ENCODE measurements at regions not wholly inside any gene's neighbourhood (a gene's known extent, or its start where the extent isn't known, plus 50 kb on each side); places are given as distances from the start of the nearest gene placed in this dataset.

- H3K79me2 ChIP-seq (ENCODE audit: insufficient read depth), result no peaks in the 10 kb centered on the region
- no peak overlapping the region for H3K4me2 ChIP-seq (ENCODE audit: unreplicated experiment)
- no peak for TF ChIP-seq EZH2 (IDR thresholded peaks at IDR 0.05; ENCODE audit: insufficient read depth, poor library complexity, severe bottlenecking)
- no peak for TF ChIP-seq EZH2phosphoT487 (IDR thresholded peaks at IDR 0.05; ENCODE audit: insufficient read depth, low read depth)
- H4K20me1 ChIP-seq (ENCODE audit: insufficient read depth), result no peaks in the 10 kb centered on the region
- H3F3A ChIP-seq (ENCODE audit: insufficient read depth), result peaks cover 1% of the 10 kb centered on the region; the same call in 1 of the 2 replicates
- peaks cover 55% of the 10 kb centered on the region for H3K27me3 ChIP-seq (replicated peaks; ENCODE audit: insufficient read depth)
- H3K9me3 ChIP-seq (ENCODE audit: low read depth), result no peaks in the 10 kb centered on the region
- H3K9ac ChIP-seq, result no peak overlapping the region
- WGBS, 2 experiments (ENCODE audit: low coverage in 1 of 2, low lambda C conversion rate in 2 of 2, missing lambda C conversion rate in 2 of 2), result 43 to 46% methylated on average over 3 of the region's 3 CpGs
- H3K36me3 ChIP-seq (ENCODE audit: low read depth), result no peaks in the 10 kb centered on the region
- DNase-seq, result no peak
- no peak overlapping the region for H3K27ac ChIP-seq
- in situ Hi-C loops (cut with MboI), result no loop called here
- H2AFZ ChIP-seq, result no peak overlapping the region
- H3K9me2 ChIP-seq (ENCODE audit: insufficient read depth), result no peaks in the 10 kb centered on the region
- H3K4me3 ChIP-seq, result no peak overlapping the region
- H3K4me1 ChIP-seq (ENCODE audit: insufficient read depth), result peaks cover under 1% of the 10 kb centered on the region; the same call in 1 of the 2 replicates
Observed at GRCh38 chr14:22422238-22422637, 166.8 kb downstream of the DAD1 start.

DNA sequence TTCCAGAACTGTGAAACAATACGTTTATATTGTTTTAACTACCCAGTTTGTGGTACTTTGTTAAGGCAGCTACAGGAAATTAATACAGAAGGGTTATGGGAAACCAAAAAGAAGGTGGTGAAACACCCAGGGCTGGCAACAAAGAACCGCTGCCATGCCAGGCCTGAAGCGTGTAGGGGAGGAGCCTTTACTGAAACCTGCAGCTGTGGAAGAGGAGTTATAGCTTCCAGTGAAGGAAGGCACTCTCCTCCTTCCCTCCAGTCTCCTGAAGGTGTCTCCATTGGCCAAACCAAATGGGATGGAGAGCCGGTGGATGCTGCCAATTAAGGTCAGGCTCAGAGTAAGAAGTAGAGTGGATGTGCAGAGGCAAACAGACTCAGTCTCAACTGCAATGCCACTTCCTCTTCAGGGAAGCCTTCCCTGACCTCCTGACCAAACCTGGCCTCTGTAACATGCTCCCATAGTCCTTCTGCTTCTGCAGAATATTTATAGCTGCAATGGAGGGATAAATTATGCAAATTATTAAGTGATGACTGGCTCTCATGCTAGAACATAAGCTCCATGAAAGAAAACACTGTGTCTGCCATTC is 168.3 kb downstream of the DAD1 start:
- H3K36me3 ChIP-seq (ENCODE audit: low read depth), result no peaks in the 10 kb centered on the region
- no peak overlapping the region for H3K4me3 ChIP-seq
- H3F3A ChIP-seq (ENCODE audit: insufficient read depth), result no peaks in the 10 kb centered on the region
- in situ Hi-C loops (cut with MboI), result no loop called here
- no peak for DNase-seq
- H3K4me2 ChIP-seq (ENCODE audit: unreplicated experiment), result no peak overlapping the region
- H3K4me1 ChIP-seq (ENCODE audit: insufficient read depth), result no peaks in the 10 kb centered on the region
- TF ChIP-seq EZH2 (IDR thresholded peaks at IDR 0.05; ENCODE audit: insufficient read depth, poor library complexity, severe bottlenecking) (no peak), EZH2phosphoT487 (IDR thresholded peaks at IDR 0.05; ENCODE audit: insufficient read depth, low read depth) (no peak)
- H3K27me3 ChIP-seq (replicated peaks; ENCODE audit: insufficient read depth), result peaks cover 52% of the 10 kb centered on the region
- H3K9ac ChIP-seq, result no peak overlapping the region
- H2AFZ ChIP-seq, result no peak overlapping the region
- no peaks in the 10 kb centered on the region for H3K79me2 ChIP-seq (ENCODE audit: insufficient read depth)
- H4K20me1 ChIP-seq (ENCODE audit: insufficient read depth), result no peaks in the 10 kb centered on the region
- no peaks in the 10 kb centered on the region for H3K9me2 ChIP-seq (ENCODE audit: insufficient read depth)
- H3K9me3 ChIP-seq (ENCODE audit: low read depth), result no peaks in the 10 kb centered on the region
- H3K27ac ChIP-seq, result no peak overlapping the region
- 37 to 47% methylated on average over 4 of the region's 4 CpGs for WGBS, 2 experiments (ENCODE audit: low coverage in 1 of 2, low lambda C conversion rate in 2 of 2, missing lambda C conversion rate in 2 of 2)

DNA sequence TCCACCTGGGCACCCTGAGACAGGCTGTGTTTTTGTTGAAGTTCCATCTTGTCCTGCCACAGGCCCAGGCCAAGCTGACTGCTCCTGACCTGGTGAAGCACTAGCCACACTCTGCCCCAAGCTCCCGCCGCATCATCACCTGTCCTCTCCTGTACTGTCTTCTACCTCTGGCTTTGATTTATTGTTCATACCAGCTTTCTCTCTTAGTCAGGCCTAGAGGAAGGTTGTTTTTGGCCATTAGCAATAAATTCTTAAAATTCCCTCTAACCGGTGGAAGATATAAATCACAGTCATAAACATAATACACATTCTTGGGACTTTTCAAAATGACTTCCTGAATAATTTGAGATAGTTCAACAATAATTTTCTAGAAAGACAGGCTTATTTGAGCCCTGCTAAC is 169.4 kb downstream of the DAD1 start:
- peaks cover 43% of the 10 kb centered on the region for H3K27me3 ChIP-seq (replicated peaks; ENCODE audit: insufficient read depth)
- DNase-seq, result no peak
- in situ Hi-C loops (cut with MboI), result no loop called here
- no peak overlapping the region for H3K27ac ChIP-seq
- 79 to 91% methylated on average over 3 of the region's 3 CpGs for WGBS, 2 experiments (ENCODE audit: low coverage in 1 of 2, low lambda C conversion rate in 2 of 2, missing lambda C conversion rate in 2 of 2)
- H3K9me3 ChIP-seq (ENCODE audit: low read depth), result no peaks in the 10 kb centered on the region
- H3K4me1 ChIP-seq (ENCODE audit: insufficient read depth), result no peaks in the 10 kb centered on the region
- TF ChIP-seq EZH2phosphoT487 (IDR thresholded peaks at IDR 0.05; ENCODE audit: insufficient read depth, low read depth) (no peak), EZH2 (IDR thresholded peaks at IDR 0.05; ENCODE audit: insufficient read depth, poor library complexity, severe bottlenecking) (no peak)
- no peak overlapping the region for H3K4me2 ChIP-seq (ENCODE audit: unreplicated experiment)
- H3K79me2 ChIP-seq (ENCODE audit: insufficient read depth), result no peaks in the 10 kb centered on the region
- no peak overlapping the region for H3K9ac ChIP-seq
- H4K20me1 ChIP-seq (ENCODE audit: insufficient read depth), result no peaks in the 10 kb centered on the region
- no peaks in the 10 kb centered on the region for H3K36me3 ChIP-seq (ENCODE audit: low read depth)
- no peaks in the 10 kb centered on the region for H3K9me2 ChIP-seq (ENCODE audit: insufficient read depth)
- H3K4me3 ChIP-seq, result no peak overlapping the region
- no peak overlapping the region for H2AFZ ChIP-seq
- no peaks in the 10 kb centered on the region for H3F3A ChIP-seq (ENCODE audit: insufficient read depth)

DNA sequence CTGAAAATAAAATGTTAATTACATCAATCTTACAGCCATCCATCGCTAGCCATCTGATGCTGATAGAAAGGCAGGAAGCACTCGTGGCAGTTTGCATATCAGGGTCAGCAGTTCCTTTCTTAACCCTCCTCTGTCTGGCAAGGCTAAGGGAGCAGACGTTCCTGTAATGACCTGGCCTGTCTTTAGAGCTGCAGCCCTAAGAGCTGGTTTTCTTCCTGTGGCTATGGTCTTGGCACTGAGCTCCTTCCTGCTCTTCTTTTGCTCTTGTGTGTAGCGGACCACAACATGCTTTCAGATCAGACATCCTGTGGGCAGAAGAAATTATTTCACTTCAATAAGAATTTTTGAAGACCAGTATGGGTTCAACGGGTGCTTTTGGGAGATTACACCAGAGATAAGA is 170.4 kb downstream of the DAD1 start:
- Histone ChIP-seq H3K4me2 (ENCODE audit: unreplicated experiment) (no peak overlapping the region), H3K27me3 (replicated peaks; ENCODE audit: insufficient read depth) (peaks cover 39% of the 10 kb centered on the region), H3K4me1 (ENCODE audit: insufficient read depth) (no peaks in the 10 kb centered on the region), H3K9me3 (ENCODE audit: low read depth) (no peaks in the 10 kb centered on the region), H3K36me3 (ENCODE audit: low read depth) (no peaks in the 10 kb centered on the region), H4K20me1 (ENCODE audit: insufficient read depth) (no peaks in the 10 kb centered on the region), H3K27ac (no peak overlapping the region), H2AFZ (no peak overlapping the region), H3F3A (ENCODE audit: insufficient read depth) (no peaks in the 10 kb centered on the region), H3K9ac (no peak overlapping the region), H3K4me3 (no peak overlapping the region), H3K9me2 (ENCODE audit: insufficient read depth) (no peaks in the 10 kb centered on the region), H3K79me2 (ENCODE audit: insufficient read depth) (no peaks in the 10 kb centered on the region)
- TF ChIP-seq EZH2phosphoT487 (IDR thresholded peaks at IDR 0.05; ENCODE audit: insufficient read depth, low read depth) (no peak), EZH2 (IDR thresholded peaks at IDR 0.05; ENCODE audit: insufficient read depth, poor library complexity, severe bottlenecking) (no peak)
- 49% methylated on average over 5 of the region's 5 CpGs for WGBS, 2 experiments (ENCODE audit: low coverage in 1 of 2, low lambda C conversion rate in 2 of 2, missing lambda C conversion rate in 2 of 2)
- no peak for DNase-seq
- in situ Hi-C loops (cut with MboI), result no loop called here

DNA sequence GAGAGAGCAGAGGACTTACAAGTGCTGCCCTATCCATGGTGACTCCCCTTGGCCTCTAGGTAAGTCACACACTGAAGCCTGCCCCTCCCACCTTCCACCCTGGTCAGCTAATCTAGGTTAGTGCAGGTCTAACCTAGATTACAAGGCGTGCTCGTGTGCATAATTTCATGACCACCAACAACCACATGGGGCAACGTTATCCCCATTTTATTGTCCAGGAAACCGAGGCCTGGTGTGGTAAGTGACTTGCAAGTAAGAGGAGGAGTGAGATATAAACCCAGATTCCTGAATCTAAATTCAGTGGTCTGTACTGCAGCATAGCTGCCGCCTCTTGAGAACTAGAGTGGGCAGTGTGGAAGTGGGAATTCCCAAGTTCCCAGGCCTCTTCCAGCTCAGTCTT is 171.1 kb downstream of the DAD1 start:
- H2AFZ ChIP-seq, result no peak overlapping the region
- in situ Hi-C loops (cut with MboI), result no loop called here
- no peaks in the 10 kb centered on the region for H3K79me2 ChIP-seq (ENCODE audit: insufficient read depth)
- no peaks in the 10 kb centered on the region for H3K36me3 ChIP-seq (ENCODE audit: low read depth)
- H4K20me1 ChIP-seq (ENCODE audit: insufficient read depth), result no peaks in the 10 kb centered on the region
- H3K4me3 ChIP-seq, result no peak overlapping the region
- H3K4me2 ChIP-seq (ENCODE audit: unreplicated experiment), result no peak overlapping the region
- TF ChIP-seq EZH2phosphoT487 (IDR thresholded peaks at IDR 0.05; ENCODE audit: insufficient read depth, low read depth) (no peak), EZH2 (IDR thresholded peaks at IDR 0.05; ENCODE audit: insufficient read depth, poor library complexity, severe bottlenecking) (no peak)
- no peaks in the 10 kb centered on the region for H3K4me1 ChIP-seq (ENCODE audit: insufficient read depth)
- H3K9me3 ChIP-seq (ENCODE audit: low read depth), result no peaks in the 10 kb centered on the region
- no peaks in the 10 kb centered on the region for H3F3A ChIP-seq (ENCODE audit: insufficient read depth)
- WGBS, 2 experiments (ENCODE audit: low coverage in 1 of 2, low lambda C conversion rate in 2 of 2, missing lambda C conversion rate in 2 of 2), result 55 to 63% methylated on average over 5 of the region's 5 CpGs
- no peak overlapping the region for H3K9ac ChIP-seq
- peaks cover 35% of the 10 kb centered on the region for H3K27me3 ChIP-seq (replicated peaks; ENCODE audit: insufficient read depth)
- no peak overlapping the region for H3K27ac ChIP-seq
- no peak for DNase-seq
- no peaks in the 10 kb centered on the region for H3K9me2 ChIP-seq (ENCODE audit: insufficient read depth)

Measured in GM23248 (cell line).